SK-N-SH treated with all-trans-retinoic acid at 6 μM for 48 hours (cell line): ENCODE measurements at regions not wholly inside any gene's neighbourhood (a gene's known extent, or its start where the extent isn't known, plus 50 kb on each side); places are given as distances from the start of the nearest gene placed in this dataset.

Experiments
- ATAC-seq: fragments of 200-7000 bp; cut with Tn5 transposase; 3 replicates; pipeline ENCODE4 v1.9.1; 2020; ENCODE audit warnings: mild to moderate bottlenecking, moderate library complexity
- ARNTL ChIP-seq: fragments of 450-650 bp; formaldehyde crosslinking; IDR thresholded peaks from 2 replicates; pipeline ENCODE4 v1.5.0; 2020; ENCODE audit warnings: low read depth, mild to moderate bottlenecking, moderate library complexity, borderline replicate concordance
- BACH2 ChIP-seq: fragments of 250-450 bp; sonication (Bioruptor Pico); IDR thresholded peaks from 2 replicates; pipeline ENCODE4 v1.9.0; 2021; ENCODE audit warnings: mild to moderate bottlenecking, borderline replicate concordance
- CSDC2 ChIP-seq: fragments of 250-450 bp; sonication (Bioruptor Pico); IDR thresholded peaks from 2 replicates; pipeline ENCODE4 v1.5.0; 2020; ENCODE audit warnings: mild to moderate bottlenecking, moderate library complexity
- ESRRG ChIP-seq: fragments of 250-450 bp; sonication (Bioruptor Pico); IDR thresholded peaks from 2 replicates; pipeline ENCODE4 v1.6.1; 2021; ENCODE audit warnings: mild to moderate bottlenecking
- GLIS3 ChIP-seq: fragments of 250-450 bp; sonication (Bioruptor Pico); IDR thresholded peaks from 2 replicates; pipeline ENCODE4 v1.5.0; 2020; ENCODE audit warnings: mild to moderate bottlenecking, moderate library complexity
- ISL1 ChIP-seq: fragments of 250-450 bp; sonication (Bioruptor Pico); IDR thresholded peaks from 2 replicates; pipeline ENCODE4 v2.1.2; 2022; ENCODE audit warnings: mild to moderate bottlenecking, moderate library complexity
- OSR1 ChIP-seq: fragments of 250-450 bp; sonication (Bioruptor Pico); IDR thresholded peaks from 2 replicates; pipeline ENCODE4 v1.8.0; 2022; ENCODE audit warnings: moderate library complexity, mild to moderate bottlenecking, inconsistent platforms
- PPARA ChIP-seq: fragments of 250-450 bp; sonication (Bioruptor Pico); IDR thresholded peaks from 2 replicates; pipeline ENCODE4 v1.5.0; 2020; ENCODE audit warnings: mild to moderate bottlenecking, borderline replicate concordance
- RARB ChIP-seq: fragments of 250-450 bp; sonication (Bioruptor Pico); IDR thresholded peaks from 2 replicates; pipeline ENCODE4 v1.8.0; 2021; ENCODE audit warnings: mild to moderate bottlenecking, moderate library complexity
- SNAI2 ChIP-seq: fragments of 250-450 bp; sonication (Bioruptor Pico); IDR thresholded peaks from 2 replicates; pipeline ENCODE4 v1.5.0; 2020; ENCODE audit warnings: mild to moderate bottlenecking, moderate library complexity
- TCF4 ChIP-seq: fragments of 250-450 bp; sonication (Bioruptor Pico); IDR thresholded peaks from 2 replicates; pipeline ENCODE4 v1.8.0; 2021; ENCODE audit warnings: mild to moderate bottlenecking, moderate library complexity, borderline replicate concordance
- TOX ChIP-seq: fragments of 250-450 bp; sonication (Bioruptor Pico); IDR thresholded peaks from 2 replicates; pipeline ENCODE4 v1.8.0; 2021; ENCODE audit warnings: mild to moderate bottlenecking, moderate library complexity, borderline replicate concordance
- ZC3H10 ChIP-seq: fragments of 250-450 bp; sonication (Bioruptor Pico); IDR thresholded peaks from 2 replicates; pipeline ENCODE4 v1.5.1; 2021; ENCODE audit warnings: mild to moderate bottlenecking, moderate library complexity
- ZFP3 ChIP-seq: fragments of 250-450 bp; sonication (Bioruptor Pico); IDR thresholded peaks from 2 replicates; pipeline ENCODE4 v1.5.0; 2020; ENCODE audit warnings: mild to moderate bottlenecking, moderate library complexity
- ZFP30 ChIP-seq: fragments of 450-650 bp; formaldehyde crosslinking; IDR thresholded peaks from 2 replicates; pipeline ENCODE4 v1.5.0; 2022; ENCODE audit warnings: mild to moderate bottlenecking, moderate library complexity
- ZNF565 ChIP-seq: fragments of 450-650 bp; formaldehyde crosslinking; conservative IDR thresholded peaks from 2 replicates; pipeline ENCODE4 v1.5.0; 2020; ENCODE audit warnings: low read depth, mild to moderate bottlenecking, moderate library complexity
- ZNF70 ChIP-seq: fragments of 450-650 bp; formaldehyde crosslinking; IDR thresholded peaks from 2 replicates; pipeline ENCODE4 v1.5.0; 2020; ENCODE audit warnings: mild to moderate bottlenecking, moderate library complexity
- ZNF8 ChIP-seq: fragments of 450-650 bp; formaldehyde crosslinking; IDR thresholded peaks from 2 replicates; pipeline ENCODE4 v1.5.0; 2020; ENCODE audit warnings: mild to moderate bottlenecking, moderate library complexity
- TF ChIP-seq, protein P1 (sequence below): fragments of 250-450 bp; sonication (Bioruptor Pico); IDR thresholded peaks from 2 replicates; pipeline ENCODE4 v1.5.1; 2021; ENCODE audit warnings: mild to moderate bottlenecking, moderate library complexity
- TF ChIP-seq, protein P2 (sequence below): fragments of 250-450 bp; sonication (Bioruptor Pico); IDR thresholded peaks from 2 replicates; pipeline ENCODE4 v1.8.0; 2021; ENCODE audit warnings: low read depth, mild to moderate bottlenecking, moderate library complexity, borderline replicate concordance
- TF ChIP-seq, protein P3 (sequence below): fragments of 250-450 bp; sonication (Bioruptor Pico); IDR thresholded peaks from 2 replicates; pipeline ENCODE4 v1.5.0; 2020; ENCODE audit warnings: mild to moderate bottlenecking, moderate library complexity

DNA sequence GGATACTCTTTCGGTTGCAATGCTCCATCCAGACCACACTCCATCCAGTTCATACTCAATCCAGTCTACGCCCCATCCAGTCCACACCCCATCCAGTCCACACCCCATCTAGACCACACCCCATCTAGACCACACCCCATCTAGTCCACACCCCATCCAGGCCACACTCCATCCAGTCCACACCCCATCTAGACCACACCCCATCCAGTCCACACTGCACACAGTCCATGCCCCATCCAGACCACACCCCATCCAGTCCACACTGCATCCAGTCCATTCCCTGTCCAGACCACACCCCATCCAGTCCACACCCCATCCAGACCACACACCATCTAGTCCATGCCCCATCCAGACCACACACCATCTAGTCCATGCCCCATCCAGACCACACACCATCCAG, 116.0 kb upstream of the RTL1 start:
- no peak for TF ChIP-seq SNAI2 (CRISPR knock-in tag)
- TF ChIP-seq ZNF70 (CRISPR knock-in tag), result no peak
- TF ChIP-seq ZNF8, result no peak
- TF ChIP-seq, protein P1, sequence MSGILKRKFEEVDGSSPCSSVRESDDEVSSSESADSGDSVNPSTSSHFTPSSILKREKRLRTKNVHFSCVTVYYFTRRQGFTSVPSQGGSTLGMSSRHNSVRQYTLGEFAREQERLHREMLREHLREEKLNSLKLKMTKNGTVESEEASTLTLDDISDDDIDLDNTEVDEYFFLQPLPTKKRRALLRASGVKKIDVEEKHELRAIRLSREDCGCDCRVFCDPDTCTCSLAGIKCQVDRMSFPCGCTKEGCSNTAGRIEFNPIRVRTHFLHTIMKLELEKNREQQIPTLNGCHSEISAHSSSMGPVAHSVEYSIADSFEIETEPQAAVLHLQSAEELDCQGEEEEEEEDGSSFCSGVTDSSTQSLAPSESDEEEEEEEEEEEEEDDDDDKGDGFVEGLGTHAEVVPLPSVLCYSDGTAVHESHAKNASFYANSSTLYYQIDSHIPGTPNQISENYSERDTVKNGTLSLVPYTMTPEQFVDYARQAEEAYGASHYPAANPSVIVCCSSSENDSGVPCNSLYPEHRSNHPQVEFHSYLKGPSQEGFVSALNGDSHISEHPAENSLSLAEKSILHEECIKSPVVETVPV, result no peak
- TF ChIP-seq, protein P2, sequence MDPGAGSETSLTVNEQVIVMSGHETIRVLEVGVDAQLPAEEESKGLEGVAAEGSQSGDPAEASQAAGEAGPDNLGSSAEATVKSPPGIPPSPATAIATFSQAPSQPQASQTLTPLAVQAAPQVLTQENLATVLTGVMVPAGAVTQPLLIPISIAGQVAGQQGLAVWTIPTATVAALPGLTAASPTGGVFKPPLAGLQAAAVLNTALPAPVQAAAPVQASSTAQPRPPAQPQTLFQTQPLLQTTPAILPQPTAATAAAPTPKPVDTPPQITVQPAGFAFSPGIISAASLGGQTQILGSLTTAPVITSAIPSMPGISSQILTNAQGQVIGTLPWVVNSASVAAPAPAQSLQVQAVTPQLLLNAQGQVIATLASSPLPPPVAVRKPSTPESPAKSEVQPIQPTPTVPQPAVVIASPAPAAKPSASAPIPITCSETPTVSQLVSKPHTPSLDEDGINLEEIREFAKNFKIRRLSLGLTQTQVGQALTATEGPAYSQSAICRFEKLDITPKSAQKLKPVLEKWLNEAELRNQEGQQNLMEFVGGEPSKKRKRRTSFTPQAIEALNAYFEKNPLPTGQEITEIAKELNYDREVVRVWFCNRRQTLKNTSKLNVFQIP, result no peak
- no peak for TF ChIP-seq CSDC2 (CRISPR knock-in tag)
- no peak for TF ChIP-seq ZC3H10 (CRISPR knock-in tag)
- no peak for TF ChIP-seq BACH2 (CRISPR knock-in tag)
- TF ChIP-seq GLIS3 (CRISPR knock-in tag), result no peak
- TF ChIP-seq ARNTL, result no peak
- TF ChIP-seq ZNF565, result no peak
- TF ChIP-seq ESRRG (CRISPR knock-in tag), result no peak
- TF ChIP-seq PPARA (CRISPR knock-in tag), result no peak
- TF ChIP-seq ZFP30 (CRISPR knock-in tag), result no peak
- no peak for TF ChIP-seq ISL1 (CRISPR knock-in tag)
- no peak for TF ChIP-seq ZFP3
- TF ChIP-seq, protein P3, sequence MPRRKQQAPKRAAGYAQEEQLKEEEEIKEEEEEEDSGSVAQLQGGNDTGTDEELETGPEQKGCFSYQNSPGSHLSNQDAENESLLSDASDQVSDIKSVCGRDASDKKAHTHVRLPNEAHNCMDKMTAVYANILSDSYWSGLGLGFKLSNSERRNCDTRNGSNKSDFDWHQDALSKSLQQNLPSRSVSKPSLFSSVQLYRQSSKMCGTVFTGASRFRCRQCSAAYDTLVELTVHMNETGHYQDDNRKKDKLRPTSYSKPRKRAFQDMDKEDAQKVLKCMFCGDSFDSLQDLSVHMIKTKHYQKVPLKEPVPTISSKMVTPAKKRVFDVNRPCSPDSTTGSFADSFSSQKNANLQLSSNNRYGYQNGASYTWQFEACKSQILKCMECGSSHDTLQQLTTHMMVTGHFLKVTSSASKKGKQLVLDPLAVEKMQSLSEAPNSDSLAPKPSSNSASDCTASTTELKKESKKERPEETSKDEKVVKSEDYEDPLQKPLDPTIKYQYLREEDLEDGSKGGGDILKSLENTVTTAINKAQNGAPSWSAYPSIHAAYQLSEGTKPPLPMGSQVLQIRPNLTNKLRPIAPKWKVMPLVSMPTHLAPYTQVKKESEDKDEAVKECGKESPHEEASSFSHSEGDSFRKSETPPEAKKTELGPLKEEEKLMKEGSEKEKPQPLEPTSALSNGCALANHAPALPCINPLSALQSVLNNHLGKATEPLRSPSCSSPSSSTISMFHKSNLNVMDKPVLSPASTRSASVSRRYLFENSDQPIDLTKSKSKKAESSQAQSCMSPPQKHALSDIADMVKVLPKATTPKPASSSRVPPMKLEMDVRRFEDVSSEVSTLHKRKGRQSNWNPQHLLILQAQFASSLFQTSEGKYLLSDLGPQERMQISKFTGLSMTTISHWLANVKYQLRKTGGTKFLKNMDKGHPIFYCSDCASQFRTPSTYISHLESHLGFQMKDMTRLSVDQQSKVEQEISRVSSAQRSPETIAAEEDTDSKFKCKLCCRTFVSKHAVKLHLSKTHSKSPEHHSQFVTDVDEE, result no peak
- no peak for ATAC-seq

DNA sequence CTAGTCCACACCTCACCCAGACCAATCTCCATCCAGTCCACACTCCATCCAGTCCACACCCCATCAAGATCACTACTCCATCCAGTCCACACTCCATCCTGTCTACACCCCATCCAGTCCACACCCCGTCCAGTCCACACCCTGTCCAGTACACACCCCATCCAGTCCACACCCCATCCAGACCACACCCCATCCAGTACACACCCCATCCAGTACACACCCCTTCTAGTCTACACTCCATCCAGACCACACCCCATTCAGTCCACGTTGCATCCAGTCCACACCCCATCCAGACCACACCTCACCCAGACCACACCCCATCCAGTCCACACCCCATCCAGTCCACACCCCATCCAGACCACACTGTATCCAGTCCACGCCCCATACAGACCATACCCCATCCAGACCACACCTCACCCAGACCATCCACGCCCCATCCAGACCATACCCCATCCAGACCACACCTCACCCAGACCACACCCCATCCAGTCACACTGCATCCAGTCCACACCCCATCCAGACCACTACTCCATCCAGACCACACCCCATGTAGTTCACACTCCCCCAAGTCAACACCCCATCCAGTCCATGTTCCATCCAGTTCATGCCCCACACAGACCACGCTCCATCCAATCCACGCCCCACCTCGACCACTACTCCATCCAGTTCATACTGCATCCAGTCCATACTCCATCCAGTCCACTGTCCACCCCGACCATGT, 116.6 kb upstream of the RTL1 start:
- TF ChIP-seq PPARA (CRISPR knock-in tag) (no peak), TOX (CRISPR knock-in tag) (no peak), ESRRG (CRISPR knock-in tag) (no peak), RARB (CRISPR knock-in tag) (no peak), ISL1 (CRISPR knock-in tag) (no peak), ARNTL (no peak), ZNF565 (no peak), SNAI2 (CRISPR knock-in tag) (no peak), GLIS3 (CRISPR knock-in tag) (no peak), ZNF70 (CRISPR knock-in tag) (no peak), BACH2 (CRISPR knock-in tag) (no peak), TCF4 (CRISPR knock-in tag) (no peak), ZFP3 (no peak), OSR1 (CRISPR knock-in tag) (no peak)
- TF ChIP-seq, protein P3, result no peak
- TF ChIP-seq, protein P1, result no peak
- TF ChIP-seq, protein P2, result no peak
- TF ChIP-seq, all 23 proteins: peak for 0

More for the DNA sequence above, 116.6 kb upstream of the RTL1 start:
- no peak for ATAC-seq
